ENCODE measurements at regions not wholly inside any gene's neighbourhood (a gene's known extent, or its start where the extent isn't known, plus 50 kb on each side); places are given as distances from the start of the nearest gene placed in this dataset.

DNA sequence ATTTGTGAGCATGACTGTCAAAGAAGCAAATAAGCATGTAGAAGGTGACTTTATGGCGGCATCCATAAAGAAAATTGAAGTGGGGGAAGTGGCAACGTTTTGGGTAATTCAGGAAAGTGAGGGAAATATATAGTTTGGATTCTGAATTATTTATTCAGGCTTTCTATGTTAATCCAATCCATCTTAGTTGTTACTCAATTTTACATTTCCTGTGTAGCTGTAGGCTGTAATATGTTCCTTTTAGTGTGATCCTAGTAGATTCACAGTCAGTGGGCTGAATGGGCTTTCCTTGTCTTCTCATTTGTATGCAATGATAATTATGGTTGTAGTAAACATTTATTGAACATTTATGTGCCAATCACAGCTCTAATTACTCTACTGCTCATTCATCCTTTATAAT, 654.1 kb downstream of the EDEM1 start:
- Histone ChIP-seq H3K9ac (ENCODE audit: insufficient read depth, low read length, poor library complexity, severe bottlenecking) (no peak overlapping the region), H3K27me3 (ENCODE audit: control insufficient read depth in 2 of 2, insufficient read depth in 2 of 2, low read length in 2 of 2) (no peaks in the 10 kb centered on the region), H2AFZ (ENCODE audit: insufficient read depth, low read depth, low read length, poor library complexity, severe bottlenecking) (no peak overlapping the region), H3K4me2 (replicated peaks; ENCODE audit: extremely low read depth, low read length, poor library complexity, severe bottlenecking) (no peak overlapping the region), H4K20me1 (ENCODE audit: insufficient read depth, low read length) (no peaks in the 10 kb centered on the region), H3K9me3 (replicated peaks in 1 of 2; ENCODE audit: control insufficient read depth in 1 of 2, insufficient read depth in 1 of 2, low read length in 2 of 2) (no peaks in the 10 kb centered on the region), H3K4me3 (replicated peaks in 1 of 3; ENCODE audit: low read depth in 2 of 3, low read length in 3 of 3) (no peak overlapping the region), H3K27ac (ENCODE audit: low read depth in 1 of 2, low read length in 2 of 2) (no peak overlapping the region), H3K79me2 (ENCODE audit: insufficient read depth, low read length) (no peaks in the 10 kb centered on the region), H3K36me3 (replicated peaks in 1 of 2; ENCODE audit: control insufficient read depth in 1 of 2, insufficient read depth in 2 of 2, low read length in 2 of 2) (no peaks in the 10 kb centered on the region), H3K4me1 (ENCODE audit: control insufficient read depth in 1 of 2, insufficient read depth in 2 of 2, low read length in 2 of 2) (no peaks in the 10 kb centered on the region)
- peaks cover 0 to 9% (median 0%) of the 10 kb centered on the region in 7 donors for H3K9me3 Mint-ChIP-seq
- H3K36me3 Mint-ChIP-seq: no peaks in the 10 kb centered on the region
- peaks cover under 1% of the 10 kb centered on the region for H3K4me1 Mint-ChIP-seq
- H3K27ac Mint-ChIP-seq: no peak overlapping the region
- DNase-seq: no peak
- intact Hi-C loops (cut with micrococcal nuclease): no loop called here
- WGBS (ENCODE audit: insufficient coverage): 86% methylated on average over 1 of the region's 2 CpGs
- TF ChIP-seq, protein P1, sequence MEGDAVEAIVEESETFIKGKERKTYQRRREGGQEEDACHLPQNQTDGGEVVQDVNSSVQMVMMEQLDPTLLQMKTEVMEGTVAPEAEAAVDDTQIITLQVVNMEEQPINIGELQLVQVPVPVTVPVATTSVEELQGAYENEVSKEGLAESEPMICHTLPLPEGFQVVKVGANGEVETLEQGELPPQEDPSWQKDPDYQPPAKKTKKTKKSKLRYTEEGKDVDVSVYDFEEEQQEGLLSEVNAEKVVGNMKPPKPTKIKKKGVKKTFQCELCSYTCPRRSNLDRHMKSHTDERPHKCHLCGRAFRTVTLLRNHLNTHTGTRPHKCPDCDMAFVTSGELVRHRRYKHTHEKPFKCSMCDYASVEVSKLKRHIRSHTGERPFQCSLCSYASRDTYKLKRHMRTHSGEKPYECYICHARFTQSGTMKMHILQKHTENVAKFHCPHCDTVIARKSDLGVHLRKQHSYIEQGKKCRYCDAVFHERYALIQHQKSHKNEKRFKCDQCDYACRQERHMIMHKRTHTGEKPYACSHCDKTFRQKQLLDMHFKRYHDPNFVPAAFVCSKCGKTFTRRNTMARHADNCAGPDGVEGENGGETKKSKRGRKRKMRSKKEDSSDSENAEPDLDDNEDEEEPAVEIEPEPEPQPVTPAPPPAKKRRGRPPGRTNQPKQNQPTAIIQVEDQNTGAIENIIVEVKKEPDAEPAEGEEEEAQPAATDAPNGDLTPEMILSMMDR (IDR thresholded peaks at IDR 0.05): no peak
- H3K4me3 Mint-ChIP-seq: no peak overlapping the region
- no peaks in the 10 kb centered on the region for H3K27me3 Mint-ChIP-seq (ENCODE audit: low read depth in 3 of 3)

DNA sequence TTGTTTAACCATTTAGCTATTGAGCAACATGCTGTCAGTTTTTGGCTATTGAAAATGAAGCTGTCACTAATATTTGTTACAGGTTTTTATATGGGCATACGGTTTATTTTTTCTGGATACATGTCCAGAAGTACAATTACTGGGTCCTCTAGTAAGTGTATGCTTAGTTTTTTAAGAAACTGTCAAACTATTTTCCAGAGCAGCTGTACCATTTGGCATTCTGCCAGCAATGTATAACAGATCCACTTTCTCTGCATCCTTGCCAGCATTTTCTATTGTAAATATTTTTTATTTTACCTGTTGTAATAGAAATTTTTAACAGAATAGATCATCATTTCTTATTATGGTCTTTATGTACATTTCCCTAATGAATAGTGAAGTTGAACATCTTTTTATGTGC, 658.8 kb downstream of the EDEM1 start:
- H3K27ac ChIP-seq (ENCODE audit: low read depth in 1 of 2, low read length in 2 of 2): no peak overlapping the region
- DNase-seq: no peak
- H3K4me1 ChIP-seq (ENCODE audit: control insufficient read depth in 1 of 2, insufficient read depth in 2 of 2, low read length in 2 of 2): no peaks in the 10 kb centered on the region
- H3K9me3 ChIP-seq (replicated peaks in 1 of 2; ENCODE audit: control insufficient read depth in 1 of 2, insufficient read depth in 1 of 2, low read length in 2 of 2): no peaks in the 10 kb centered on the region
- no peak overlapping the region for H3K4me2 ChIP-seq (replicated peaks; ENCODE audit: extremely low read depth, low read length, poor library complexity, severe bottlenecking)
- H3K79me2 ChIP-seq (ENCODE audit: insufficient read depth, low read length): no peaks in the 10 kb centered on the region
- H3K4me3 Mint-ChIP-seq: no peak overlapping the region
- TF ChIP-seq, protein P1 (IDR thresholded peaks at IDR 0.05): no peak
- intact Hi-C loops (cut with micrococcal nuclease): no loop called here
- no peak overlapping the region for H3K9ac ChIP-seq (ENCODE audit: insufficient read depth, low read length, poor library complexity, severe bottlenecking)
- no peaks in the 10 kb centered on the region for H4K20me1 ChIP-seq (ENCODE audit: insufficient read depth, low read length)
- 100% methylated on average over 1 of the region's 1 CpG for WGBS (ENCODE audit: insufficient coverage)
- H3K27ac Mint-ChIP-seq: no peak overlapping the region
- H3K4me1 Mint-ChIP-seq: peaks cover 2% of the 10 kb centered on the region
- H3K36me3 Mint-ChIP-seq: no peaks in the 10 kb centered on the region
- no peak overlapping the region for H3K4me3 ChIP-seq (replicated peaks in 1 of 3; ENCODE audit: low read depth in 2 of 3, low read length in 3 of 3)
- peaks cover 2 to 14% (median 5%) of the 10 kb centered on the region in 7 donors for H3K9me3 Mint-ChIP-seq
- H3K27me3 ChIP-seq (ENCODE audit: control insufficient read depth in 2 of 2, insufficient read depth in 2 of 2, low read length in 2 of 2): no peaks in the 10 kb centered on the region
- H2AFZ ChIP-seq (ENCODE audit: insufficient read depth, low read depth, low read length, poor library complexity, severe bottlenecking): no peak overlapping the region
- no peaks in the 10 kb centered on the region for H3K36me3 ChIP-seq (replicated peaks in 1 of 2; ENCODE audit: control insufficient read depth in 1 of 2, insufficient read depth in 2 of 2, low read length in 2 of 2)
- peaks cover 0 to 3% (median 0%) of the 10 kb centered on the region in 3 donors for H3K27me3 Mint-ChIP-seq (ENCODE audit: low read depth in 3 of 3)
